CD4-positive, alpha-beta T cell treated with Interleukin-4 for 1 hour (primary cell): ENCODE measurements at regions not wholly inside any gene's neighbourhood (a gene's known extent, or its start where the extent isn't known, plus 50 kb on each side); places are given as distances from the start of the nearest gene placed in this dataset.
"Not testable (repeated sequence)": the region's sequence is repeated elsewhere in the genome, so short reads cannot be mapped to it uniquely, and the experiment has no call there.

Experiments
- DNase-seq, 2 donors: peaks; one replicate each; pipeline ENCODE4 v3.0.0-alpha.2; 2020 to 2022

- no peak for DNase-seq
These were observed 140.8 kb upstream of the ZBED5 start for GRCh38 chr11:10998674-10999073.

GRCh38 chr11:10996678-10997077, 138.8 kb upstream of the ZBED5 start:
- DNase-seq = no peak

GRCh38 chr11:10993640-10994039, 135.8 kb upstream of the ZBED5 start:
- no peak for DNase-seq

GRCh38 chr11:10993186-10993585, 135.3 kb upstream of the ZBED5 start:
- no peak for DNase-seq

- DNase-seq = no peak
These were observed 133.5 kb upstream of the ZBED5 start for GRCh38 chr11:10991393-10991792.

GRCh38 chr11:10990637-10991193, 132.9 kb upstream of the ZBED5 start:
- DNase-seq = no peak

GRCh38 chr11:10990160-10990559, 132.3 kb upstream of the ZBED5 start:
- DNase-seq = no peak

GRCh38 chr11:10986006-10986405, 128.2 kb upstream of the ZBED5 start:
- DNase-seq = no peak

- no peak for DNase-seq
These were observed 126.9 kb upstream of the ZBED5 start for GRCh38 chr11:10984742-10985141.

GRCh38 chr11:10984250-10984649, 126.4 kb upstream of the ZBED5 start:
- no peak for DNase-seq

- DNase-seq = no peak
These were observed 125.1 kb upstream of the ZBED5 start for GRCh38 chr11:10982704-10983510.

- DNase-seq = peak in 1 of 2 donors; percentile 24
These were observed 121.7 kb upstream of the ZBED5 start for GRCh38 chr11:10979529-10979928.

- peak in 1 of 2 donors; percentile 4 for DNase-seq
These were observed 120.3 kb upstream of the ZBED5 start for GRCh38 chr11:10978198-10978597.

GRCh38 chr11:10975287-10975721, 117.5 kb upstream of the ZBED5 start:
- DNase-seq = no peak

- DNase-seq = peak; percentile 19 to 37
These were observed 115.6 kb upstream of the ZBED5 start for GRCh38 chr11:10973416-10973815.

GRCh38 chr11:10970926-10971325, 113.1 kb upstream of the ZBED5 start:
- DNase-seq = no peak

GRCh38 chr11:10969387-10969786, 111.5 kb upstream of the ZBED5 start:
- DNase-seq = no peak

GRCh38 chr11:10956884-10957283, 99.0 kb upstream of the ZBED5 start:
- not testable (repeated sequence) for DNase-seq

- DNase-seq = no peak
These were observed 97.8 kb upstream of the ZBED5 start for GRCh38 chr11:10955616-10956015.

GRCh38 chr11:10954184-10954583, 96.3 kb upstream of the ZBED5 start:
- no peak for DNase-seq

GRCh38 chr11:10952872-10953271, 95.0 kb upstream of the ZBED5 start:
- DNase-seq = no peak

- not testable (repeated sequence) for DNase-seq
These were observed 90.1 kb upstream of the ZBED5 start for GRCh38 chr11:10947935-10948334.

GRCh38 chr11:10946072-10946471, 88.2 kb upstream of the ZBED5 start:
- DNase-seq = no peak

- no peak for DNase-seq
These were observed 87.3 kb upstream of the ZBED5 start for GRCh38 chr11:10945196-10945595.

GRCh38 chr11:10943968-10944367, 86.1 kb upstream of the ZBED5 start:
- DNase-seq = no peak
